ENCODE measurements at regions not wholly inside any gene's neighbourhood (a gene's known extent, or its start where the extent isn't known, plus 50 kb on each side); places are given as distances from the start of the nearest gene placed in this dataset.

GRCh38 chr21:41668686-41669532 is 97.9 kb downstream of the RIPK4 start:
- no peak for TF ChIP-seq POLR2A (IDR thresholded peaks at IDR 0.05; ENCODE audit: extremely low read depth, insufficient read length)
- TF ChIP-seq CTCF (IDR thresholded peaks at IDR 0.05; ENCODE audit: low read depth, low read length), result no peak

Data from NB4 (cell line).